ENCODE measurements at regions not wholly inside any gene's neighbourhood (a gene's known extent, or its start where the extent isn't known, plus 50 kb on each side); places are given as distances from the start of the nearest gene placed in this dataset.
"Not testable (repeated sequence)": the region's sequence is repeated elsewhere in the genome, so short reads cannot be mapped to it uniquely, and the experiment has no call there.

DNA sequence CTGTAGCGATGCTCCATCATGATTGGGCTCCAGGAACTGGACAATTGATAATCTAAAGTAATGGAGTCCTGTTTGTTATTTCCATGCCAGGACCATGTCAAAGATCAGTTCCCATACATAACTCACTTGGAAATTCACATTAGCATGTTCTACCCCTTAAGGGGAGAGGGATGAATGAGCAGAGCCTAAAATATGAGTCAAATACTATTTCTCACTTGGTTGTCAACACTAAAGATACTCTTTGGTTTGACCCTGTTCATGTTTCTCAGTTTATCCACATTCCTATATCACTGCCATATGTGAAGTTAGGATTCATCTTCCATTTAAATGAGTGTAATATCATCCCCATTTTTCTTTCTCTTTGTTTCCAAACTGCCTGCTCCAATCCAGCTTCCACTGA is 321.6 kb upstream of the PAPPA start:
- H3K9me3 ChIP-seq (ENCODE audit: control insufficient read depth, low read length), result no peaks in the 10 kb centered on the region
- no peaks in the 10 kb centered on the region for H3K36me3 ChIP-seq (ENCODE audit: control insufficient read depth, insufficient read depth, low read length, severe bottlenecking)
- no peak overlapping the region for H3K9ac ChIP-seq (ENCODE audit: low read length)
- H3K4me3 ChIP-seq (ENCODE audit: low read length), result no peak overlapping the region
- H3K4me1 ChIP-seq (ENCODE audit: control insufficient read depth, insufficient read depth, low read length), result no peaks in the 10 kb centered on the region
- no peak for DNase-seq (ENCODE audit: low read depth)
- H3K27me3 ChIP-seq (replicated peaks; ENCODE audit: control insufficient read depth, insufficient read depth, low read length), result no peaks in the 10 kb centered on the region

DNA sequence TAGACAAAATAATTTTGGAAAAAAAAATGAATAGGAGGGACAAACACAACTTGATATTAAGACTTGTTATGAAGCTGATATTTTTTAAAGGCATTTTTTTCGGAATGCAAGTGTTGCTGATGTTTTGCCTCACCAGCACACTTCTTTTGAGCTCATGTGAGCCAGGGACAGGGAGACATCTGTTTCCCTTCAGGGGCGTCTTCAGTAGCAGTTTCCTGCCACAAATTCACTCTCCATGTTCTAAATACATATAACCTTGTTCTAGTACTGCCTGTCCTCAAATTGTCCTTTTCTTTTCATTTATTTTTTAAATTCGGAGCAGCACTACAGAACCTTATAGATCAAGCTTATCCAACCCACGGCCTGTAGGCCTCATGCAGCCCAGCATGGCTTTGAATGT is 316.0 kb upstream of the PAPPA start:
- Histone ChIP-seq H3K9me3 (ENCODE audit: control insufficient read depth, low read length) (no peaks in the 10 kb centered on the region), H3K4me1 (ENCODE audit: control insufficient read depth, insufficient read depth, low read length) (no peaks in the 10 kb centered on the region), H3K4me3 (ENCODE audit: low read length) (no peak overlapping the region), H3K9ac (ENCODE audit: low read length) (no peak overlapping the region), H3K36me3 (ENCODE audit: control insufficient read depth, insufficient read depth, low read length, severe bottlenecking) (no peaks in the 10 kb centered on the region), H3K27me3 (replicated peaks; ENCODE audit: control insufficient read depth, insufficient read depth, low read length) (no peaks in the 10 kb centered on the region)
- no peak for DNase-seq (ENCODE audit: low read depth)

DNA sequence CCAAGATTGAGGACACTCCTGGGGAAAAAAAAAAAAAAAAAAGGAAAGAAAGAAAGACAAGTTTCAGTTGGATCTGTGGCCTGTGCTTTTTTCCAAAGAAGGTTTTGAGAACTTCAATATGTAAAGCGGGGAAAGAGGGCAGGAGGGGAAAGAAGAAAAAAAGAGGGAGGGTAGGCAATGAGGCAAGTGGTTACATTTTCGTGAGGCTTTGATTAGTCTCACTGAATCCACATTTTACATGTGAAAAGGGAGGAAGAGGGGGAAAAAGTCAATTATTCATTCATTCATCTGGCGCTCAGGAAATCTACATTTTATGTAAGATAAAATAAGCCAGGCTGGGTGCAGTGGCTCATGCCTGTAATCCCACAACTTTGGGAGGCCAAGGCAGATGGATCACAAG is 315.2 kb upstream of the PAPPA start:
- no peaks in the 10 kb centered on the region for H3K36me3 ChIP-seq (ENCODE audit: control insufficient read depth, insufficient read depth, low read length, severe bottlenecking)
- no peak overlapping the region for H3K9ac ChIP-seq (ENCODE audit: low read length)
- no peaks in the 10 kb centered on the region for H3K4me1 ChIP-seq (ENCODE audit: control insufficient read depth, insufficient read depth, low read length)
- no peak overlapping the region for H3K4me3 ChIP-seq (ENCODE audit: low read length)
- DNase-seq (ENCODE audit: low read depth), result no peak
- H3K9me3 ChIP-seq (ENCODE audit: control insufficient read depth, low read length), result no peaks in the 10 kb centered on the region
- no peaks in the 10 kb centered on the region for H3K27me3 ChIP-seq (replicated peaks; ENCODE audit: control insufficient read depth, insufficient read depth, low read length)

DNA sequence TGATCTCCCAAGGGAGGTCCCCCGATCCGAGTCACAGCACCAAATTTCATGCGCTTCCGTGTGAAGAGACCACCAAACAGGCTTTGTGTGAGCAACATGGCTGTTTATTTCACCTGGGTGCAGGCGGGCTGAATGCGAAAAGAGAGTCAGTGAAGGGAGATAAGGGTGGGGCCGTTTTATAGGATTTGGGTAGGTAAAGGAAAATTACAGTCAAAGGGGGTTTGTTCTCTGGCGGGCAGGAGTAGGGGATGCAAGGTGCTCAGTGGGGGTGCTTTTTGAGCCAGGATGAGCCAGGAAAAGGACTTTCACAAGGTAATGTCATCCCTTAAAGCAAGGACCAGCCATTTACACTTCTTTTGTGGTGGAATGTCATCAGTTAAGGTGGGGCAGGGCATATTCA is 309.2 kb upstream of the PAPPA start:
- not testable (repeated sequence) for H3K4me3 ChIP-seq (ENCODE audit: low read length); H3K9me3 ChIP-seq (ENCODE audit: control insufficient read depth, low read length); H3K36me3 ChIP-seq (ENCODE audit: control insufficient read depth, insufficient read depth, low read length, severe bottlenecking); DNase-seq (ENCODE audit: low read depth); H3K27me3 ChIP-seq (replicated peaks; ENCODE audit: control insufficient read depth, insufficient read depth, low read length); H3K9ac ChIP-seq (ENCODE audit: low read length)
- peaks cover 11% of the 10 kb centered on the region for H3K4me1 ChIP-seq (ENCODE audit: control insufficient read depth, insufficient read depth, low read length)

DNA sequence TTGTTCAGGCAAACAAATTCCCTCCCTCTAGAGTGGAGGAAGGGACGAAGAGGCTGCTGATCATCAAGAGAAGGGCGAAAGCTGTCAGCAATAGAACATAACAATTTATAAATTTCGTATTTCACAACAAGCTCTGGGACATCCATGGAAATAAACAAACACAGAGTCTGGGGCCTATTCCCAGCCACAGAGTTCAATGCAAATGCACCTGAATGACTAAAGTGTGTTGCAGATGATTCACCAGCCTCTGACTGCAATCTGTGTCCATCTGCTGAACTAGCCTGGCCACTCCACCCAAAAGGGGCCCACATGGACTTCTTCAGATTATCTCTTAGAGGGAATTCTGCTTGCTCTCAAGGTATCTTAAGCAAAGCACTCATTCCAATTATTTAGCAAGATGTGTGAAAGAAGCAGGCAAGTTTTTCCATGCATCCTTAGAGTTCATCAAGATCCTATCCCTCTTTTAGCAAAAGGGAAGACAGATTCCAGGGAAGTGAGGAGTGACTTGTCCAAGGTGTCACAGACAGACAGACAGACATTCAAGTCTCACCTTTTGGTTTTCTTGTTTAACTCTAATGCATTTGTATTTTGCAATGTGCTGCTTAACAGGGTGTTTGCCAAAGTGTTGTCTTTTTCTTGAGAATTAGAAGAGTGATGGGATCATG is 307.8 kb upstream of the PAPPA start:
- Histone ChIP-seq H3K4me3 (ENCODE audit: low read length) (no peak overlapping the region), H3K36me3 (ENCODE audit: control insufficient read depth, insufficient read depth, low read length, severe bottlenecking) (no peaks in the 10 kb centered on the region), H3K9ac (ENCODE audit: low read length) (no peak overlapping the region), H3K27me3 (replicated peaks; ENCODE audit: control insufficient read depth, insufficient read depth, low read length) (no peaks in the 10 kb centered on the region), H3K4me1 (ENCODE audit: control insufficient read depth, insufficient read depth, low read length) (peaks cover 21% of the 10 kb centered on the region), H3K9me3 (ENCODE audit: control insufficient read depth, low read length) (no peaks in the 10 kb centered on the region)
- peak; percentile 67 for DNase-seq (ENCODE audit: low read depth)

DNA sequence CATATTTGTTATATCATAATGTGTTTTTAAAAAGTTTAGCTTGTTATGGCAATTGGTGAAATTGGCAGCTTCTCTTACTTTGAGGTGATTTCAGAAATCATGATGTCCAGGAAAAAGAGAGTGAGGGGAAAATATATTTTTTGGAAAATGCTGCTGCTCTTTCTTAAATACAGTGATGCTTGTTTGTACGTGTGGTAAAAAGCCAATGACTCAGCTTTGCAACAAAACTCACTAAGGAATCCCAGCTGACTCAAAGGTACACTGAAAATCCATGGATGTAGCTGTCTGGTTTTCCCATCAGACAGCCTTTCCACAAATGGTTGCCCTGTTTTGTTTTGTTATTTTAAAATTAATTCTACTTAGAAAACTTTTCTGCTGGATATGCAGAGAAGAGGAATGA is 306.4 kb upstream of the PAPPA start:
- Histone ChIP-seq H3K4me3 (ENCODE audit: low read length) (no peak overlapping the region), H3K36me3 (ENCODE audit: control insufficient read depth, insufficient read depth, low read length, severe bottlenecking) (no peaks in the 10 kb centered on the region), H3K9ac (ENCODE audit: low read length) (no peak overlapping the region), H3K27me3 (replicated peaks; ENCODE audit: control insufficient read depth, insufficient read depth, low read length) (no peaks in the 10 kb centered on the region), H3K9me3 (ENCODE audit: control insufficient read depth, low read length) (no peaks in the 10 kb centered on the region), H3K4me1 (ENCODE audit: control insufficient read depth, insufficient read depth, low read length) (peaks cover 29% of the 10 kb centered on the region)
- DNase-seq (ENCODE audit: low read depth), result peak; percentile 65

DNA sequence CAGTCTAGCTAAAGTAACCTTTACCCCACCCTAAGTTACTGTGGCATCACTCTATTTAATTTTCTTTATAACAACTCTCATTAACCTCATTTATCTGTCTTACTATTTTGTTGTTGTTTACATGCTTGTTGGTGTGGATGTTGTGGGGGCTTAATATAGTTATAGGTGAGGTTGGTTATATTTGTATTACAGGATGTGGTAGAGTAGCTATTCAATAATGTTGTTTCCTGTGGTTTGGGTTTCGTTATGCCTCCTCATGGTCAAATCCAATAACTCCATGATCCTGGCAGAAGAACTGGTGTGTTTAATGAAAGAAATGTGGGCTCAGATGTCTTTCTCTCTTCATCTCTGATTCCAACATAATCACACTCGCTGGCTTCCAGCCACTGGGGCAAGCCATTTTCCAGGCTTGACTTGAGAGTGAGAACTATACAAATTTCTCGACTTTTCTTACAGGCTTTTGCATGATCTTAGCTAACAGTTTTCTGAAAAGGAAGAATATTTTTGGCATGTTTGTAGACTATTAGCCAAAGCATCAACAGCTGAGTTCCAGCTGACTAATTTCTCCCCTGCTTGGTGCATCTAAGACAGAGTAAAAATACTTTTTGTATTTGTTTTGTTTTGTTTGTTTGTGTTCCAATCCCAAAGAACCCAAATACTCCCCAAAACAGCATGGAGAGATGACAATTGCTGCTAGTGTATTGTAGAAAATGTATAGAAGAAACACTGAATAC is 303.7 kb upstream of the PAPPA start:
- peaks cover 29% of the 10 kb centered on the region for H3K4me1 ChIP-seq (ENCODE audit: control insufficient read depth, insufficient read depth, low read length)
- peak; percentile 35 for DNase-seq (ENCODE audit: low read depth)
- no peak overlapping the region for H3K9ac ChIP-seq (ENCODE audit: low read length)
- H3K9me3 ChIP-seq (ENCODE audit: control insufficient read depth, low read length), result no peaks in the 10 kb centered on the region
- no peaks in the 10 kb centered on the region for H3K36me3 ChIP-seq (ENCODE audit: control insufficient read depth, insufficient read depth, low read length, severe bottlenecking)
- H3K4me3 ChIP-seq (ENCODE audit: low read length), result no peak overlapping the region
- no peaks in the 10 kb centered on the region for H3K27me3 ChIP-seq (replicated peaks; ENCODE audit: control insufficient read depth, insufficient read depth, low read length)

DNA sequence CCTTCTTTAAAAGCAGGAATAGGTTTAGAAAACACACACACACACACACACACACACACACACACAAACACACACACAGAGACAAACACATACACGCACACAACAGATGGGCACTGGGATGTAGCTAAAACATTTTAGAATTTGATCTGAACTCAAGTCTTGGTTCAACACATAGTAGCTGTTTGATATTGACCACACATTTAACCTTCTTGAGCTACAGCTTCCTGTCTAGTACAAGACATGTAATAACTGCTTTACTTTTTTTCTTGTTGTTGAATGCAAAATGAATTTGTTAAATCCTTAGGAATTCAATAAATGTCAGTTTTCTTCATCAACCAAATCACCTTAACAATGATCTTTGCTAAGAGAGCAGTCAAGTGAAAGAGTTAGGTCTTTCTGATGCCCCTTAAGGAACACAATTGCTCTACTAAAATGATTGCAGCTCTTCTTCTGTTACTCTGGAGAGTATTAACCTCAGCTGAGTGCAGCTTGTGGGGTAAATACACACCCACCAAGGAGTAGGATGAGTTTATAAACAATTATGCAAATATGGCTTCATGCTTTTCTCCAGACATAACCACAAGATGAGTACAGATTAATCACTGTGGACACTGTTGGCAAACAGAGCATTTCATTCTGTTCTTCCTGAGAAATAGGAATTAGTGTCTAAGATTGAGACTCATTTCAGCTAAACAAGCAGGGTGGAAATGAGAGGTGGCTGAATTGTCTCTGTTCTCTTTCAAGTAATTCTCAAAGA is 302.9 kb upstream of the PAPPA start:
- H3K36me3 ChIP-seq (ENCODE audit: control insufficient read depth, insufficient read depth, low read length, severe bottlenecking), result no peaks in the 10 kb centered on the region
- DNase-seq (ENCODE audit: low read depth), result peak; percentile 55
- no peak overlapping the region for H3K4me3 ChIP-seq (ENCODE audit: low read length)
- peak overlapping the region; percentile 13 for H3K9ac ChIP-seq (ENCODE audit: low read length)
- peaks cover 25% of the 10 kb centered on the region for H3K4me1 ChIP-seq (ENCODE audit: control insufficient read depth, insufficient read depth, low read length)
- H3K9me3 ChIP-seq (ENCODE audit: control insufficient read depth, low read length), result no peaks in the 10 kb centered on the region
- H3K27me3 ChIP-seq (replicated peaks; ENCODE audit: control insufficient read depth, insufficient read depth, low read length), result no peaks in the 10 kb centered on the region

DNA sequence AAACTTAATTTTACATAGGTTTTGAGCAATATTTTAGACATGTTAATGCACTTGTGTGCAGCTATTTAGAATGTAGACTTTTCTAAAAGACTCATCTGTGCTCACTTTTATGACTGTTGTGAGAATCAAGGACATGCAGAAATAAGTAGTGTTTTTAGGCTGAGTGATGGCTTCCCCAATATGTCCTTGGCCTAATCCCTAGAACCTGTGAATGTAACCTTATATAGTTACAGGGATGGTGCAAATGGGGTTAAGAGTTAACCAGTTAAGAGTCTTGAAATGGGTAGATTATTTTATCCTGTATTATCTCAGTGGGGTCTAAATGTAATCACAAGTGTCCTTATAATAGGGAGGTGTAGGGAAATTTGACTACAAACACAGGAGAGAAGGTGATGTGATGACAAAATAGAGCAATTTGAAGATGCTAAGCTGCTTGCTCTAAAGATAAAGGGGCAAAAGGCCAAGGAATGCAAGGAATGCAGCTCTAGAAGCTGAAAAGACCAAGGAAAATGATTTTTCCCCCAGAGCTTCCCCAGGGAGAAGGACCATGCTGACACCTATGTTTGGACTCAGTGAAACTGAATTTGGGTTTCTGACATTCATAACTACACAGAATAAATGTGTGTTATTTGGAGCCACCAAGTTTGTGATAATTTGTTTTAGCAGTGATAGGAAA is 298.0 kb upstream of the PAPPA start:
- H3K27me3 ChIP-seq (replicated peaks; ENCODE audit: control insufficient read depth, insufficient read depth, low read length), result no peaks in the 10 kb centered on the region
- no peaks in the 10 kb centered on the region for H3K36me3 ChIP-seq (ENCODE audit: control insufficient read depth, insufficient read depth, low read length, severe bottlenecking)
- H3K9me3 ChIP-seq (ENCODE audit: control insufficient read depth, low read length), result no peaks in the 10 kb centered on the region
- DNase-seq (ENCODE audit: low read depth), result no peak
- H3K4me1 ChIP-seq (ENCODE audit: control insufficient read depth, insufficient read depth, low read length), result peaks cover 9% of the 10 kb centered on the region
- H3K9ac ChIP-seq (ENCODE audit: low read length), result no peak overlapping the region
- no peak overlapping the region for H3K4me3 ChIP-seq (ENCODE audit: low read length)

DNA sequence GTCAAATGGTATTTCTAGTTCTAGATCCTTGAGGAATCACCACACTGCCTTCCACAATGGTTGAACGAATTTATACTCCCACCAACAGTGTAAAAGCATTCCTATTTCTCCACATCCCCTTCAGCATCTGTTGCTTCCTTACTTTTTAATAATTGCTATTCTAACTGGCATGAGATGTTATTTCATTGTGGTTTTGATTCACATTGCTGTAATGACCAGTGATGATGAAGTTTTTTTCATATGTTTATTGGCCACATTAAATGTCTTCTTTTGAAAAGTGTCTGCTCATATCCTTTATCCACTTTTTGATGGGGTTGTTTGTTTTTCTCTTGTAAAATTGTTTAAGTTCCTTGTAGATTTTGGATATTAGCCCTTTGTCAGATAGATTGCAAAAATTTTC is 295.2 kb upstream of the PAPPA start:
- DNase-seq (ENCODE audit: low read depth); H3K9me3 ChIP-seq (ENCODE audit: control insufficient read depth, low read length); H3K9ac ChIP-seq (ENCODE audit: low read length); H3K36me3 ChIP-seq (ENCODE audit: control insufficient read depth, insufficient read depth, low read length, severe bottlenecking); H3K4me1 ChIP-seq (ENCODE audit: control insufficient read depth, insufficient read depth, low read length); H3K4me3 ChIP-seq (ENCODE audit: low read length); H3K27me3 ChIP-seq (replicated peaks; ENCODE audit: control insufficient read depth, insufficient read depth, low read length): not testable (repeated sequence)

DNA sequence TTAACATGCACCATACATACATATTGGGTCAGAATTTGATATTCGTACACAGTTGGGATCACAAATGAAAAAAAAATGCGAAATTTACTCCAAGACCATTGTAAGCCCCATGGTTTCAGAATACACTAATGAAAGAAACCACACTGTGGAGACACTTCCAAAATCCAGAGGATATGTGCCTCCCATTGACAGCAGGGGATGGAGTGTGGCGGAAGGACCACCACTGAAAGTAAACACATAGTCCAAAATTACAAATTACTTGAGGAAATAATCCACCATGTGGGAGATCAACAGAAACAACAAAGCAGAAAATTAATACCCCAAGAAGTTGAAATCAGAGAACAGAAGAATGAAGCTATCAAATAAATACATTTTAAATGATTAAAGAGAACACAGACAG is 291.6 kb upstream of the PAPPA start:
- no peak for DNase-seq (ENCODE audit: low read depth)

More for the DNA sequence above, 291.6 kb upstream of the PAPPA start:
- Histone ChIP-seq H3K9ac (ENCODE audit: low read length) (no peak overlapping the region), H3K27me3 (replicated peaks; ENCODE audit: control insufficient read depth, insufficient read depth, low read length) (no peaks in the 10 kb centered on the region), H3K4me1 (ENCODE audit: control insufficient read depth, insufficient read depth, low read length) (no peaks in the 10 kb centered on the region), H3K36me3 (ENCODE audit: control insufficient read depth, insufficient read depth, low read length, severe bottlenecking) (no peaks in the 10 kb centered on the region), H3K4me3 (ENCODE audit: low read length) (no peak overlapping the region), H3K9me3 (ENCODE audit: control insufficient read depth, low read length) (no peaks in the 10 kb centered on the region)
